H1 (cell line): ENCODE measurements at regions not wholly inside any gene's neighbourhood (a gene's known extent, or its start where the extent isn't known, plus 50 kb on each side); places are given as distances from the start of the nearest gene placed in this dataset.

Experiments
- GTF2F1 ChIP-seq: IDR thresholded peaks from 2 replicates; pipeline ENCODE4 v1.6.1; 2012; ENCODE audit warnings: low read depth, low read length, improper control_type of control experiment, borderline replicate concordance
- HDAC2 ChIP-seq, 2 experiments: fragments of 300-600 bp in 1 of 2; sonication (generic) in 1 of 2; IDR thresholded peaks; 2 replicates each; pipeline ENCODE4 v1.6.1; 2011 to 2012; ENCODE audit warnings: low read depth in 2 of 2, low read length in 2 of 2, mild to moderate bottlenecking in 2 of 2, moderate library complexity in 2 of 2, borderline replicate concordance in 1 of 2, inconsistent platforms in 1 of 2
- POU5F1 ChIP-seq: IDR thresholded peaks from 2 replicates; pipeline ENCODE4 v1.6.1; 2011; ENCODE audit warnings: low read depth, mild to moderate bottlenecking, low read length, moderate library complexity
- RXRA ChIP-seq: IDR thresholded peaks from 2 replicates; pipeline ENCODE4 v1.6.1; 2011; ENCODE audit warnings: low read depth, mild to moderate bottlenecking, low read length, moderate library complexity; ENCODE audit not compliant: insufficient read depth
- TF ChIP-seq, protein P1 (sequence below), 3 experiments: IDR thresholded peaks; 1 replicate in 2 of 3; 2 replicates in 1 of 3; pipeline versions ENCODE4 v1.5.1 to v1.6.1; 2011; ENCODE audit warnings: low read length in 3 of 3, mild to moderate bottlenecking in 3 of 3, inconsistent platforms in 2 of 3, low read depth in 1 of 3, moderate library complexity in 1 of 3; ENCODE audit not compliant: insufficient read depth in 1 of 3; ENCODE audit errors: control extremely low read depth in 1 of 3

DNA sequence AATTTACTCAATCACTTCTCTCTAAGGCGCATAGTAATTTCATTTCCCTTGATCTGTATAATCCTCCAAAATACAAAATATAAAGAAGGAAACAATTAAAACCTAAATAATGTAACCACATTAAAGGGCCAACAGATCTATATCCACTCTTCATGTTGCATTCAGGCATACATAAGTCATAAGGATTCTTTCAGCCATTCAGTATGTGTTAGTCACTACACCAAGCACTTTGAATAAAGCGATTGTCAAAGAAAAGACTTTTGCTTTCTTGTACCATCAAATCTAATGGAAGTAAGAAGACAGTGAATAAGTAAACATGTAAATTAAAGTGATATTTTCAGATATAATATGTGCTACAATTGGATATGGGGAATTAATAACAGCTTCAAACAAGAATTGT lies 569.2 kb upstream of the PTPRD start (continued):
- TF ChIP-seq, protein P1, sequence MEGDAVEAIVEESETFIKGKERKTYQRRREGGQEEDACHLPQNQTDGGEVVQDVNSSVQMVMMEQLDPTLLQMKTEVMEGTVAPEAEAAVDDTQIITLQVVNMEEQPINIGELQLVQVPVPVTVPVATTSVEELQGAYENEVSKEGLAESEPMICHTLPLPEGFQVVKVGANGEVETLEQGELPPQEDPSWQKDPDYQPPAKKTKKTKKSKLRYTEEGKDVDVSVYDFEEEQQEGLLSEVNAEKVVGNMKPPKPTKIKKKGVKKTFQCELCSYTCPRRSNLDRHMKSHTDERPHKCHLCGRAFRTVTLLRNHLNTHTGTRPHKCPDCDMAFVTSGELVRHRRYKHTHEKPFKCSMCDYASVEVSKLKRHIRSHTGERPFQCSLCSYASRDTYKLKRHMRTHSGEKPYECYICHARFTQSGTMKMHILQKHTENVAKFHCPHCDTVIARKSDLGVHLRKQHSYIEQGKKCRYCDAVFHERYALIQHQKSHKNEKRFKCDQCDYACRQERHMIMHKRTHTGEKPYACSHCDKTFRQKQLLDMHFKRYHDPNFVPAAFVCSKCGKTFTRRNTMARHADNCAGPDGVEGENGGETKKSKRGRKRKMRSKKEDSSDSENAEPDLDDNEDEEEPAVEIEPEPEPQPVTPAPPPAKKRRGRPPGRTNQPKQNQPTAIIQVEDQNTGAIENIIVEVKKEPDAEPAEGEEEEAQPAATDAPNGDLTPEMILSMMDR (IDR thresholded peaks at IDR 0.05; ENCODE audit: control extremely low read depth in 1 of 3, insufficient read depth in 1 of 3, low read depth in 1 of 3, low read length in 3 of 3), result no peak
- TF ChIP-seq POU5F1 (no peak), RXRA (no peak), HDAC2 (IDR thresholded peaks at IDR 0.05; ENCODE audit: borderline replicate concordance in 1 of 2, low read depth in 2 of 2, low read length in 2 of 2) (no peak), GTF2F1 (no peak)
- TF ChIP-seq, all 59 proteins: peak for 0
